Epithelial cell of esophagus (primary cell): ENCODE measurements at regions not wholly inside any gene's neighbourhood (a gene's known extent, or its start where the extent isn't known, plus 50 kb on each side); places are given as distances from the start of the nearest gene placed in this dataset.

ENCODE experiments used
- DNase-seq: peaks from one replicate; pipeline ENCODE4 v3.0.0; 2010; ENCODE audit warnings: low read depth
- H3K4me3 ChIP-seq: 2 replicates; pipeline ENCODE4 v1.5.1; 2011; ENCODE audit warnings: mild to moderate bottlenecking, low read length, control low read depth
- CTCF ChIP-seq: IDR thresholded peaks from 2 replicates; pipeline ENCODE4 v1.5.1; 2011; ENCODE audit warnings: low read depth, mild to moderate bottlenecking, low read length, control low read depth, inconsistent platforms; ENCODE audit not compliant: insufficient read depth; ENCODE audit errors: missing control alignments

- H3K4me3 ChIP-seq: no peak overlapping the region
- TF ChIP-seq CTCF: no peak
- DNase-seq: peak; percentile 84
These were observed 263.2 kb downstream of the CYP26B1 start for GRCh38 chr2:71884303-71885042.

- TF ChIP-seq CTCF: no peak
- H3K4me3 ChIP-seq: no peak overlapping the region
- peak; percentile 77 for DNase-seq
These were observed 264.7 kb downstream of the CYP26B1 start for GRCh38 chr2:71882949-71883472.

- no peak for DNase-seq
- no peak for TF ChIP-seq CTCF
These were observed 265.3 kb downstream of the CYP26B1 start for GRCh38 chr2:71882236-71882946.

GRCh38 chr2:71880846-71881610 lies 266.6 kb downstream of the CYP26B1 start:
- H3K4me3 ChIP-seq: no peak overlapping the region
- peak; percentile 60 for DNase-seq
- no peak for TF ChIP-seq CTCF

More at GRCh38 chr2:71882236-71882946, 265.3 kb downstream of the CYP26B1 start:
- H3K4me3 ChIP-seq: no peak overlapping the region

GRCh38 chr2:71880287-71880686 lies 267.4 kb downstream of the CYP26B1 start:
- TF ChIP-seq CTCF: no peak
- DNase-seq: no peak
- no peak overlapping the region for H3K4me3 ChIP-seq

GRCh38 chr2:71879509-71880184 lies 268.0 kb downstream of the CYP26B1 start:
- no peak for DNase-seq
- TF ChIP-seq CTCF: no peak
- no peak overlapping the region for H3K4me3 ChIP-seq
